Prostate gland (tissue), 2 donors: ENCODE measurements at regions not wholly inside any gene's neighbourhood (a gene's known extent, or its start where the extent isn't known, plus 50 kb on each side); places are given as distances from the start of the nearest gene placed in this dataset.

Experiments used
- DNase-seq: peaks from one replicate; pipeline ENCODE4 v3.0.0-alpha.2; 2019; ENCODE audit warnings: low spot score
- H3K27ac ChIP-seq, 2 donors: fragments of 200-600 bp; sonication (generic); 2 replicates each; pipeline ENCODE4 v1.5.1; 2017 to 2019
- H3K27me3 ChIP-seq: fragments of 200-600 bp; sonication (generic); replicated peaks from 2 replicates; pipeline ENCODE4 v1.5.1; 2019; ENCODE audit not compliant: insufficient read depth
- H3K36me3 ChIP-seq, 2 donors: fragments of 200-600 bp; sonication (generic); 1 replicate in 1 of 2; 2 replicates in 1 of 2; pipeline versions ENCODE4 v1.5.1 to v1.8.1; 2017 to 2019
- H3K4me1 ChIP-seq: fragments of 200-600 bp; sonication (generic); replicated peaks from 2 replicates; pipeline ENCODE4 v1.5.1; 2019
- H3K4me3 ChIP-seq, 2 donors: fragments of 200-600 bp; sonication (generic); 2 replicates each; pipeline ENCODE4 v1.5.1; 2017 to 2019
- H3K9me3 ChIP-seq: fragments of 200-600 bp; sonication (generic); 2 replicates; pipeline ENCODE4 v1.5.1; 2017
- CTCF ChIP-seq, 4 experiments: fragments of 200-600 bp in 2 of 4; fragments of 450-650 bp in 2 of 4; sonication (generic) in 2 of 4; IDR thresholded peaks; 1 replicate in 3 of 4; 2 replicates in 1 of 4; pipeline ENCODE4 v1.5.1; 2016 to 2019; ENCODE audit warnings: antibody characterized with exemption in 4 of 4, mild to moderate bottlenecking in 2 of 4, moderate library complexity in 2 of 4
- POLR2A ChIP-seq: fragments of 450-650 bp; IDR thresholded peaks from one replicate; pipeline ENCODE4 v1.6.1; 2016; ENCODE audit warnings: antibody characterized with exemption, mild to moderate bottlenecking
- POLR2AphosphoS5 ChIP-seq: sonication (generic); formaldehyde crosslinking; IDR thresholded peaks from one replicate; pipeline ENCODE4 v1.6.1; 2017; ENCODE audit warnings: antibody characterized with exemption
- WGBS: methylation state at CpG from one replicate; pipeline ENCODE4 v1.1.5; 2018; 5-methylcytosine and 5-hydroxymethylcytosine counted together
- intact Hi-C: fragments of 100-400 bp; cut with DNase I; formaldehyde crosslinking; loops from one replicate; pipeline ENCODE4 v1.14.2; 2022

DNA sequence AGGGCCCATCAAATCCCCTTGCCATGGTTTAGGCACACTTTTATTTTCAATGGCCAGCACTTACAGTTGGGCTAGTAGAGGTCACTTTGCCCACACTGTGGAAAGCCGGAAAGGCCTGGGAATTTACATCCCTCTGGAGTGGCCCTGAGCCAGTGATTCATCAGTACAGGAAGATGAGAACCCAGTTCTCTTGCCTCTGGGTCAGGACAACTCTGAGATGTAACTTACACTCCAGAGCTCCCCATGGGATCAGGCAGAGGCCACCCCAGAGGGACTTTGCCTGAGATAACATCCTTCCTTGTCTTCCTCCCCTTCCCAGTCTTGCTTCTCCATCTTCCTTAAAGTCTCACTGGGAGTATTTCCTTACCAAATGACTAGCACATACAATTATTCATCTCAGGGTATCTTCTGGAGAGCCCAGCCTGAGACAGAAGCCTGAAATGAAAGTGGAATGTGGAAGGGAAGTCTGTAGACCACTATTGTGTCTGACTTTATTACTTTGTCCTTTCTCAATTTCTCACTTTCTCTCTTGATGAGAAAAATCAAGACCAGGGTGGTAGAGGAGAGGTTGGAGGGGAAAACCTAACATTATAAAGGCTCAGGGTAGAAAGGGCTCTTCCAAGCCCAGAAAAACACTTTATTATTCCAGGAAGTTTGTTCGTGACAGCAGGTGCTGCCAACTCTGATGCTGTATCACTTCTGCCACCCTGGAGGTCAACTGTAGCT lies 220.8 kb downstream of the ZNF621 start:
- no peaks in the 10 kb centered on the region for H3K4me1 ChIP-seq
- TF ChIP-seq POLR2AphosphoS5 (no peak), POLR2A (no peak), CTCF (IDR thresholded peaks at IDR 0.05) (no peak)
- WGBS: 82% methylated on average over 2 of the region's 2 CpGs
- intact Hi-C loops: no loop called here
- no peak overlapping the region for H3K4me3 ChIP-seq
- H3K9me3 ChIP-seq: no peaks in the 10 kb centered on the region
- no peaks in the 10 kb centered on the region for H3K36me3 ChIP-seq
- H3K27ac ChIP-seq: no peak overlapping the region
- no peak for DNase-seq
- no peaks in the 10 kb centered on the region for H3K27me3 ChIP-seq

GRCh38 chr3:40751666-40752065 lies 226.9 kb downstream of the ZNF621 start:
- intact Hi-C loops: no loop called here
- Histone ChIP-seq H3K4me1 (no peaks in the 10 kb centered on the region), H3K4me3 (no peak overlapping the region), H3K9me3 (no peaks in the 10 kb centered on the region), H3K27ac (no peak overlapping the region), H3K36me3 (no peaks in the 10 kb centered on the region), H3K27me3 (no peaks in the 10 kb centered on the region)
- DNase-seq: no peak
- TF ChIP-seq POLR2A (no peak), POLR2AphosphoS5 (no peak), CTCF (IDR thresholded peaks at IDR 0.05) (no peak)
- WGBS: 94% methylated on average over 1 of the region's 1 CpG

- no peaks in the 10 kb centered on the region for H3K4me1 ChIP-seq
- H3K36me3 ChIP-seq: no peaks in the 10 kb centered on the region
- intact Hi-C loops: no loop called here
- H3K27ac ChIP-seq: no peak overlapping the region
- no peak overlapping the region for H3K4me3 ChIP-seq
- TF ChIP-seq POLR2A (no peak), POLR2AphosphoS5 (no peak), CTCF (IDR thresholded peaks at IDR 0.05) (no peak)
- WGBS: 92% methylated on average over 3 of the region's 3 CpGs
- H3K9me3 ChIP-seq: no peaks in the 10 kb centered on the region
- DNase-seq: no peak
- no peaks in the 10 kb centered on the region for H3K27me3 ChIP-seq
Observed at GRCh38 chr3:40752492-40752891, 227.7 kb downstream of the ZNF621 start.

GRCh38 chr3:40753291-40753770 lies 228.6 kb downstream of the ZNF621 start:
- Histone ChIP-seq H3K4me3 (no peak overlapping the region), H3K4me1 (no peaks in the 10 kb centered on the region), H3K36me3 (no peaks in the 10 kb centered on the region), H3K27me3 (no peaks in the 10 kb centered on the region), H3K27ac (no peak overlapping the region), H3K9me3 (no peaks in the 10 kb centered on the region)
- TF ChIP-seq POLR2A: no peak
- no peak for TF ChIP-seq CTCF (IDR thresholded peaks at IDR 0.05)
- TF ChIP-seq POLR2AphosphoS5: no peak
- intact Hi-C loops: no loop called here
- no peak for DNase-seq

DNA sequence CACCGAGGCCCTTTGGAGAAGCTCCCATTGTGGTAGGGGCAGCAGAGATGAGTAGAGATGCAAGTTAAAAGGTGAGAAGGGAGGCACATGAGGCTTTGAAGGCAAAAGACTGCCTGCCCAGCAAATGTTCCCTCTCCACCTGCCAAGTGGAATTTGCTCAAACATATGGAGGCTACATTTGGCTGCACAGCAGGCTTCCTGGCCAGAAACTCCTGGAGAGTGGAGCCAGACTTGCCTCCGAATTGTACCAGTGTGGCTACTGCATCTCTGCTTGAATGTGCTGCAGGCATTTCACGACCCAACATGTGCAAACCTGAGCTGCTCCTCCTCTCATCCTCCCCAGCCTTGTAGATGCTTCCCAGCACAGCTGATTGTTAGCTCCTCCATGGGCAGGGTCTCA lies 229.2 kb downstream of the ZNF621 start:
- no peak overlapping the region for H3K27ac ChIP-seq
- no peaks in the 10 kb centered on the region for H3K27me3 ChIP-seq
- no peaks in the 10 kb centered on the region for H3K9me3 ChIP-seq
- H3K36me3 ChIP-seq: no peaks in the 10 kb centered on the region
- no peak for TF ChIP-seq POLR2AphosphoS5
- TF ChIP-seq CTCF (IDR thresholded peaks at IDR 0.05): no peak
- TF ChIP-seq POLR2A: no peak
- peak; percentile 10 for DNase-seq
- intact Hi-C loops: no loop called here
- H3K4me3 ChIP-seq: no peak overlapping the region
- WGBS: 46% methylated on average over 3 of the region's 3 CpGs
- H3K4me1 ChIP-seq: no peaks in the 10 kb centered on the region
